Liver (tissue), 8 donors: ENCODE measurements at regions not wholly inside any gene's neighbourhood (a gene's known extent, or its start where the extent isn't known, plus 50 kb on each side); places are given as distances from the start of the nearest gene placed in this dataset.
A peak's percentile ranks its signal among the peaks of the same experiment; 100 is the strongest.

Source experiments
- DNase-seq: peaks from one replicate; pipeline ENCODE4 v3.0.0-alpha.2; 2017; ENCODE audit warnings: low spot score
- H3K27ac ChIP-seq, 2 donors: one replicate each; pipeline ENCODE4 v1.7.0; 2013; ENCODE audit warnings: inconsistent platforms in 2 of 2, low read length in 2 of 2, control low read depth in 1 of 2, low read depth in 1 of 2, mild to moderate bottlenecking in 1 of 2
- H3K27me3 ChIP-seq, 4 donors: one replicate each; pipeline versions ENCODE4 v1.6.1 to v1.7.0; 2013; ENCODE audit warnings: low read length in 3 of 4, inconsistent platforms in 1 of 4, mild to moderate bottlenecking in 1 of 4, moderate library complexity in 1 of 4; ENCODE audit not compliant: control insufficient read depth in 4 of 4, insufficient read depth in 4 of 4
- H3K36me3 ChIP-seq, 4 donors: one replicate each; pipeline versions ENCODE4 v1.6.1 to v1.7.0; 2013; ENCODE audit warnings: low read length in 3 of 4, mild to moderate bottlenecking in 3 of 4, low read depth in 1 of 4, moderate library complexity in 1 of 4; ENCODE audit not compliant: control insufficient read depth in 4 of 4, insufficient read depth in 3 of 4
- H3K4me1 ChIP-seq, 4 donors: one replicate each; pipeline versions ENCODE4 v1.6.1 to v1.7.0; 2013; ENCODE audit warnings: low read length in 3 of 4, mild to moderate bottlenecking in 3 of 4, moderate library complexity in 1 of 4; ENCODE audit not compliant: control insufficient read depth in 4 of 4, insufficient read depth in 4 of 4
- H3K4me3 ChIP-seq, 3 donors: one replicate each; pipeline versions ENCODE4 v1.6.1 to v1.7.0; 2013; ENCODE audit warnings: low read length in 3 of 3, control low read depth in 1 of 3, low read depth in 1 of 3, mild to moderate bottlenecking in 1 of 3
- H3K9ac ChIP-seq, 2 donors: one replicate each; pipeline ENCODE4 v1.7.0; 2013; ENCODE audit warnings: low read length in 2 of 2, mild to moderate bottlenecking in 2 of 2, moderate library complexity in 2 of 2, control low read depth in 1 of 2, low read depth in 1 of 2
- H3K9me3 ChIP-seq, 4 donors: one replicate each; pipeline versions ENCODE4 v1.6.1 to v1.7.0; 2013; ENCODE audit warnings: low read length in 3 of 4; ENCODE audit not compliant: control insufficient read depth in 4 of 4
- FOXA1 ChIP-seq: IDR thresholded peaks from 2 replicates; pipeline ENCODE4 v1.6.1; 2016; ENCODE audit warnings: antibody characterized with exemption
- GABPA ChIP-seq, 2 donors: IDR thresholded peaks in 1 of 2; conservative IDR thresholded peaks in 1 of 2; 2 replicates each; pipeline ENCODE4 v1.6.1; 2016; ENCODE audit warnings: antibody characterized with exemption in 2 of 2, mild to moderate bottlenecking in 1 of 2, moderate library complexity in 1 of 2
- HNF4A ChIP-seq, 2 donors: conservative IDR thresholded peaks; 2 replicates each; pipeline ENCODE4 v1.6.1; 2016; ENCODE audit warnings: antibody characterized with exemption in 2 of 2, mild to moderate bottlenecking in 2 of 2
- NR2F2 ChIP-seq: IDR thresholded peaks from 2 replicates; pipeline ENCODE4 v1.6.1; 2016; ENCODE audit warnings: antibody characterized with exemption
- RAD21 ChIP-seq, 2 donors: IDR thresholded peaks; 2 replicates each; pipeline ENCODE4 v1.6.1; 2016; ENCODE audit warnings: antibody characterized with exemption in 2 of 2, mild to moderate bottlenecking in 2 of 2
- RXRA ChIP-seq, 2 donors: IDR thresholded peaks; 2 replicates each; pipeline ENCODE4 v1.6.1; 2017 to 2018; ENCODE audit warnings: antibody characterized with exemption in 2 of 2, mild to moderate bottlenecking in 1 of 2
- TAF1 ChIP-seq: conservative IDR thresholded peaks from 2 replicates; pipeline ENCODE4 v1.6.1; 2016; ENCODE audit warnings: antibody characterized with exemption, mild to moderate bottlenecking
- YY1 ChIP-seq: IDR thresholded peaks from 2 replicates; pipeline ENCODE4 v1.6.1; 2016; ENCODE audit warnings: antibody characterized with exemption, mild to moderate bottlenecking
- WGBS: extraction: QIAGEN DNeasy Blood & Tissue Kit; methylation state at CpG from one replicate; pipeline ENCODE4 v1.1.7; 2013; 5-methylcytosine and 5-hydroxymethylcytosine counted together
- TF ChIP-seq, protein P1 (sequence below): IDR thresholded peaks from 2 replicates; pipeline ENCODE4 v1.6.1; 2016; ENCODE audit warnings: antibody characterized with exemption
- TF ChIP-seq, protein P2 (sequence below): fragments of 150-350 bp; IDR thresholded peaks from 2 replicates; pipeline ENCODE4 v1.5.1; 2017; ENCODE audit warnings: improper control_type of control experiment, low read depth, low read length; ENCODE audit not compliant: missing input control
- TF ChIP-seq, protein P3 (sequence below): IDR thresholded peaks from 2 replicates; pipeline ENCODE4 v1.6.1; 2016; ENCODE audit warnings: antibody characterized with exemption
- TF ChIP-seq, protein P4 (sequence below): IDR thresholded peaks from 2 replicates; pipeline ENCODE4 v1.6.1; 2016; ENCODE audit warnings: antibody characterized with exemption, mild to moderate bottlenecking
- donor health status: healthy.
- donor health status: healthy.
- donor health status: healthy.
- donor health status: healthy.
- donor health status: healthy.

DNA sequence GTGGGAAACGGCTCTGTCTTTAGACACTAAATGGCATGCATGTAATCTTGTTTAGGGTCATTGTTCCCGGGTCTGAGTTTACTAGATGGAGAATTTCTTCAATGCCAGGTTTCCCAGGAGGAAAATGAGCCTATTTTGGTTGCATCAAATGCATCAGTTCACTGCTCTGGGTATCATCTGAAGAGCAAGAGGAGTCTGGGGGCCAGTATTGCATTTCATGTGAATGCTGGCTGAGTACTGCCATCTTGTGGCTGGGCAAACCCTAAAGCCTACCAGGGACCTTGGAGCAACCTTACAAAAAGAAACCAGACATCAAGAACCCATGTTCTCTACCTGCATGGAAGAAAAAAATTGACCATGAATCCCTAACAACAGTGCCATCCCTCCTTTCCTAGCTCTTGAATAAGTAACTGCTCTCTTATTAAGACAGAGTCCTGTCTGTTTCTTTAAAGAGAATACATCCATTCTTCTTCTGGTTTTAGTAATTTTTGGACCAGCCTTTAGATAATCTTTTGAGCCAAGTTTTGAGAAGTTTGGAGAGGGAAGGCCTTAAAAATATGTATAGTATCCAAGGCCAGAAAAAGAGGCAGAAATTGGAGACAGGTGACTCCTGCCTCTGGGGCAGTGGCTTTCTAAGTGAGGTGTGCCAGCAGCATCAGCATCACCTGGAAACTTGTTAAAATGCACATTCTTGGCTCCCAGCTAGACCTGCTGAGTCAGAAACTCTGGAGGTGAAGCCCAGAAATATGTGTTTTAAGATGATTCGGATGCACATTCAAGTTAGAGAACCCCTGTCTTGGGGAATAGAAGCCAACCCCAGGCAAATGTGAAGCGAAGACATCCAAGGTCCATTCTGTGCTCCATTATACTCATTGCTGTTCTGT lies 261.0 kb upstream of the CXCR4 start:
- no peak overlapping the region for H3K9ac ChIP-seq
- WGBS, result 55% methylated on average over 4 of the region's 4 CpGs
- no peaks in the 10 kb centered on the region for H3K9me3 ChIP-seq
- no peak overlapping the region for H3K4me3 ChIP-seq
- no peaks in the 10 kb centered on the region for H3K27me3 ChIP-seq
- no peak overlapping the region for H3K27ac ChIP-seq
- peak; percentile 41 for DNase-seq
- no peaks in the 10 kb centered on the region for H3K4me1 ChIP-seq
- H3K36me3 ChIP-seq, result no peaks in the 10 kb centered on the region
- TF ChIP-seq, protein P1, sequence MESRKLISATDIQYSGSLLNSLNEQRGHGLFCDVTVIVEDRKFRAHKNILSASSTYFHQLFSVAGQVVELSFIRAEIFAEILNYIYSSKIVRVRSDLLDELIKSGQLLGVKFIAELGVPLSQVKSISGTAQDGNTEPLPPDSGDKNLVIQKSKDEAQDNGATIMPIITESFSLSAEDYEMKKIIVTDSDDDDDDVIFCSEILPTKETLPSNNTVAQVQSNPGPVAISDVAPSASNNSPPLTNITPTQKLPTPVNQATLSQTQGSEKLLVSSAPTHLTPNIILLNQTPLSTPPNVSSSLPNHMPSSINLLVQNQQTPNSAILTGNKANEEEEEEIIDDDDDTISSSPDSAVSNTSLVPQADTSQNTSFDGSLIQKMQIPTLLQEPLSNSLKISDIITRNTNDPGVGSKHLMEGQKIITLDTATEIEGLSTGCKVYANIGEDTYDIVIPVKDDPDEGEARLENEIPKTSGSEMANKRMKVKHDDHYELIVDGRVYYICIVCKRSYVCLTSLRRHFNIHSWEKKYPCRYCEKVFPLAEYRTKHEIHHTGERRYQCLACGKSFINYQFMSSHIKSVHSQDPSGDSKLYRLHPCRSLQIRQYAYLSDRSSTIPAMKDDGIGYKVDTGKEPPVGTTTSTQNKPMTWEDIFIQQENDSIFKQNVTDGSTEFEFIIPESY, result no peak
- TF ChIP-seq, protein P2, sequence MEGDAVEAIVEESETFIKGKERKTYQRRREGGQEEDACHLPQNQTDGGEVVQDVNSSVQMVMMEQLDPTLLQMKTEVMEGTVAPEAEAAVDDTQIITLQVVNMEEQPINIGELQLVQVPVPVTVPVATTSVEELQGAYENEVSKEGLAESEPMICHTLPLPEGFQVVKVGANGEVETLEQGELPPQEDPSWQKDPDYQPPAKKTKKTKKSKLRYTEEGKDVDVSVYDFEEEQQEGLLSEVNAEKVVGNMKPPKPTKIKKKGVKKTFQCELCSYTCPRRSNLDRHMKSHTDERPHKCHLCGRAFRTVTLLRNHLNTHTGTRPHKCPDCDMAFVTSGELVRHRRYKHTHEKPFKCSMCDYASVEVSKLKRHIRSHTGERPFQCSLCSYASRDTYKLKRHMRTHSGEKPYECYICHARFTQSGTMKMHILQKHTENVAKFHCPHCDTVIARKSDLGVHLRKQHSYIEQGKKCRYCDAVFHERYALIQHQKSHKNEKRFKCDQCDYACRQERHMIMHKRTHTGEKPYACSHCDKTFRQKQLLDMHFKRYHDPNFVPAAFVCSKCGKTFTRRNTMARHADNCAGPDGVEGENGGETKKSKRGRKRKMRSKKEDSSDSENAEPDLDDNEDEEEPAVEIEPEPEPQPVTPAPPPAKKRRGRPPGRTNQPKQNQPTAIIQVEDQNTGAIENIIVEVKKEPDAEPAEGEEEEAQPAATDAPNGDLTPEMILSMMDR, result peak; percentile 59
- TF ChIP-seq TAF1 (no peak), RXRA (IDR thresholded peaks at IDR 0.05) (no peak), YY1 (no peak), GABPA (IDR thresholded peaks at IDR 0.05 in 1 of 2, conservative IDR thresholded peaks at IDR 0.05 in 1 of 2) (no peak), NR2F2 (no peak), FOXA1 (no peak), RAD21 (IDR thresholded peaks at IDR 0.05) (peak; percentile 82 to 92), HNF4A (conservative IDR thresholded peaks at IDR 0.05) (no peak)
- TF ChIP-seq, protein P3, sequence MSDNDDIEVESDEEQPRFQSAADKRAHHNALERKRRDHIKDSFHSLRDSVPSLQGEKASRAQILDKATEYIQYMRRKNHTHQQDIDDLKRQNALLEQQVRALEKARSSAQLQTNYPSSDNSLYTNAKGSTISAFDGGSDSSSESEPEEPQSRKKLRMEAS, result no peak
- TF ChIP-seq, protein P4, sequence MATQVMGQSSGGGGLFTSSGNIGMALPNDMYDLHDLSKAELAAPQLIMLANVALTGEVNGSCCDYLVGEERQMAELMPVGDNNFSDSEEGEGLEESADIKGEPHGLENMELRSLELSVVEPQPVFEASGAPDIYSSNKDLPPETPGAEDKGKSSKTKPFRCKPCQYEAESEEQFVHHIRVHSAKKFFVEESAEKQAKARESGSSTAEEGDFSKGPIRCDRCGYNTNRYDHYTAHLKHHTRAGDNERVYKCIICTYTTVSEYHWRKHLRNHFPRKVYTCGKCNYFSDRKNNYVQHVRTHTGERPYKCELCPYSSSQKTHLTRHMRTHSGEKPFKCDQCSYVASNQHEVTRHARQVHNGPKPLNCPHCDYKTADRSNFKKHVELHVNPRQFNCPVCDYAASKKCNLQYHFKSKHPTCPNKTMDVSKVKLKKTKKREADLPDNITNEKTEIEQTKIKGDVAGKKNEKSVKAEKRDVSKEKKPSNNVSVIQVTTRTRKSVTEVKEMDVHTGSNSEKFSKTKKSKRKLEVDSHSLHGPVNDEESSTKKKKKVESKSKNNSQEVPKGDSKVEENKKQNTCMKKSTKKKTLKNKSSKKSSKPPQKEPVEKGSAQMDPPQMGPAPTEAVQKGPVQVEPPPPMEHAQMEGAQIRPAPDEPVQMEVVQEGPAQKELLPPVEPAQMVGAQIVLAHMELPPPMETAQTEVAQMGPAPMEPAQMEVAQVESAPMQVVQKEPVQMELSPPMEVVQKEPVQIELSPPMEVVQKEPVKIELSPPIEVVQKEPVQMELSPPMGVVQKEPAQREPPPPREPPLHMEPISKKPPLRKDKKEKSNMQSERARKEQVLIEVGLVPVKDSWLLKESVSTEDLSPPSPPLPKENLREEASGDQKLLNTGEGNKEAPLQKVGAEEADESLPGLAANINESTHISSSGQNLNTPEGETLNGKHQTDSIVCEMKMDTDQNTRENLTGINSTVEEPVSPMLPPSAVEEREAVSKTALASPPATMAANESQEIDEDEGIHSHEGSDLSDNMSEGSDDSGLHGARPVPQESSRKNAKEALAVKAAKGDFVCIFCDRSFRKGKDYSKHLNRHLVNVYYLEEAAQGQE, result no peak
